MM.1S (cell line): ENCODE measurements at regions not wholly inside any gene's neighbourhood (a gene's known extent, or its start where the extent isn't known, plus 50 kb on each side); places are given as distances from the start of the nearest gene placed in this dataset.

Source experiments
- CTCF ChIP-seq: fragments of 300-600 bp; sonication (generic); IDR thresholded peaks from 2 replicates; pipeline ENCODE4 v1.5.1; 2016; ENCODE audit warnings: antibody characterized with exemption, low read length, mixed read lengths
- EZH2phosphoT487 ChIP-seq: fragments of 300-600 bp; sonication (generic); IDR thresholded peaks from 2 replicates; pipeline ENCODE4 v1.6.1; 2018; ENCODE audit warnings: antibody characterized with exemption, low read length

- TF ChIP-seq CTCF (no peak), EZH2phosphoT487 (no peak)
Measured at GRCh38 chr11:28629235-28629634, 521.0 kb downstream of the METTL15 start.
